Omental fat pad (tissue), 3 donors: ENCODE measurements at regions not wholly inside any gene's neighbourhood (a gene's known extent, or its start where the extent isn't known, plus 50 kb on each side); places are given as distances from the start of the nearest gene placed in this dataset.

Source experiments
- ATAC-seq: fragments of 150-250 bp; one replicate; pipeline ENCODE4 v1.9.1; 2016; ENCODE audit warnings: mild to moderate bottlenecking, moderate library complexity; ENCODE audit not compliant: low FRiP score
- DNase-seq: peaks from one replicate; pipeline ENCODE4 v3.0.0-alpha.2; 2019; ENCODE audit warnings: low spot score
- TF ChIP-seq, protein P1 (sequence below), 3 donors: fragments of 450-650 bp; IDR thresholded peaks; one replicate each; pipeline ENCODE4 v1.5.1; 2016 to 2017; ENCODE audit warnings: antibody characterized with exemption in 3 of 3, mild to moderate bottlenecking in 3 of 3, moderate library complexity in 2 of 3

DNA sequence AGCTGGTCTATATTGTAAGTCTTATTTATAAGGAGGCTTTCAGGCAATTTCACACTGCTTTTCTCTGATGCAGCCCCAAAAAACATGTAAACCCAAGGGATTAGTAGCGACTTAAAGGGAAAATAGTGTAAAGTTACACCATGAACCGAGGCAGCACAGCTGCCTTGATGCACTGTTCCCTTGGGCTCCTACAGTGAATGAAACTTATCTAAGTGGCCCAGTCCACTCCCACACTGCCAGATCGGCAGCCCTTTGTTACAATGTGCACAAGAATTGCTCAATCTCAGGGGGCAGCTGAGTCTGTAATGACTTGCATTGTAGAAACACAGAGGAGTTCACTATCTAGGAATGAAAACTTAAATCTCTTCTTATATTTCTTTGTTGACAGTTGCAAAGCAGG is 120.8 kb upstream of the ADGRL2 start:
- TF ChIP-seq, protein P1, sequence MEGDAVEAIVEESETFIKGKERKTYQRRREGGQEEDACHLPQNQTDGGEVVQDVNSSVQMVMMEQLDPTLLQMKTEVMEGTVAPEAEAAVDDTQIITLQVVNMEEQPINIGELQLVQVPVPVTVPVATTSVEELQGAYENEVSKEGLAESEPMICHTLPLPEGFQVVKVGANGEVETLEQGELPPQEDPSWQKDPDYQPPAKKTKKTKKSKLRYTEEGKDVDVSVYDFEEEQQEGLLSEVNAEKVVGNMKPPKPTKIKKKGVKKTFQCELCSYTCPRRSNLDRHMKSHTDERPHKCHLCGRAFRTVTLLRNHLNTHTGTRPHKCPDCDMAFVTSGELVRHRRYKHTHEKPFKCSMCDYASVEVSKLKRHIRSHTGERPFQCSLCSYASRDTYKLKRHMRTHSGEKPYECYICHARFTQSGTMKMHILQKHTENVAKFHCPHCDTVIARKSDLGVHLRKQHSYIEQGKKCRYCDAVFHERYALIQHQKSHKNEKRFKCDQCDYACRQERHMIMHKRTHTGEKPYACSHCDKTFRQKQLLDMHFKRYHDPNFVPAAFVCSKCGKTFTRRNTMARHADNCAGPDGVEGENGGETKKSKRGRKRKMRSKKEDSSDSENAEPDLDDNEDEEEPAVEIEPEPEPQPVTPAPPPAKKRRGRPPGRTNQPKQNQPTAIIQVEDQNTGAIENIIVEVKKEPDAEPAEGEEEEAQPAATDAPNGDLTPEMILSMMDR (IDR thresholded peaks at IDR 0.05) = no peak
- ATAC-seq = no peak
- no peak for DNase-seq

- TF ChIP-seq, protein P1 (IDR thresholded peaks at IDR 0.05) = no peak
- DNase-seq (no peak), ATAC-seq (no peak)
Measured at GRCh38 chr1:81678779-81679178, 122.0 kb upstream of the ADGRL2 start.

DNA sequence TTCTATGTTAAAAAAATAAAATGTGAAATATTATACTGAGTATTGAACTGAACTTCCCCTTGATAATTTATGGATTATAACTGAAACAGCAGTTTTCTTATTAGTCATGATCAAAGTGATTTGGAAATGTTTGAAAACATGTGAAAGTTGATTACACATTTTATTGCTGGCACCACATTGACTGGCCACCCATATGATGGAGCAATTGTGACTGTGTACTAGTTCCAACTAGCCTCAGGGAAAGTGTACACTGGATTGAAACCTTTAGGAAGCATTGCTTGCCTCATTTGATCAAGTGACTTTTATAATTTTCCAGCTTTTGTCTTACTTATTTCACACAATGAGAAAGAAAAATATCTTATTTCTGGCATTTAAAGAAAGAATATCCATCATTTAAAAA is 128.0 kb upstream of the ADGRL2 start:
- TF ChIP-seq, protein P1 (IDR thresholded peaks at IDR 0.05) = no peak
- DNase-seq (no peak), ATAC-seq (no peak)

DNA sequence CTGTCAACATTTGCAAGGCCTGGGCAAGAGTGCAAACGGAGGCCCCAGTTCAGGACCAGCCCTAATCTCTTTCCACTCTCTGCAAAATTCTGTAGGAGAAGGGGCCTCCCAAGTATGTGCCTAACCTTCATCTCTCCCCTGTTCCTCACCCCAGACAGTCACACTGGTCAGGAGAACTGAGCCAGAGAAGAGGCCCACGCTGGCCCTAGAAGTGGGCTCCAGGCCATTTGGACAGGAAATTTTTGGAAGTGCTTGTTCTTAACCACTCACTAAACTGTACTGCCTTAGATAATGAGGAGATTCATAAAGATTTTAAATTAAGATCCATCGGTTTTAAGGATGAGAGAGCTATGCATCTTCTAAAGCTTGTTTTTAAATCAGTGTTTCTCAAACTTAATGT is 129.7 kb upstream of the ADGRL2 start:
- TF ChIP-seq, protein P1 (IDR thresholded peaks at IDR 0.05) = no peak
- DNase-seq (no peak), ATAC-seq (peak; percentile 51)

- TF ChIP-seq, protein P1 (IDR thresholded peaks at IDR 0.05) = no peak
Measured at GRCh38 chr1:81670286-81670685, 130.4 kb upstream of the ADGRL2 start.

GRCh38 chr1:81666586-81666985 is 134.1 kb upstream of the ADGRL2 start:
- DNase-seq (no peak), ATAC-seq (no peak)
- TF ChIP-seq, protein P1 (IDR thresholded peaks at IDR 0.05) = no peak

More at GRCh38 chr1:81670286-81670685, 130.4 kb upstream of the ADGRL2 start:
- ATAC-seq (peak; percentile 95), DNase-seq (peak; percentile 40)

- TF ChIP-seq, protein P1 (IDR thresholded peaks at IDR 0.05) = no peak
- no peak for DNase-seq
- no peak for ATAC-seq
Measured at GRCh38 chr1:81664341-81664740, 136.4 kb upstream of the ADGRL2 start.
